ENCODE measurements at regions not wholly inside any gene's neighbourhood (a gene's known extent, or its start where the extent isn't known, plus 50 kb on each side); places are given as distances from the start of the nearest gene placed in this dataset.

GRCh38 chr4:35725131-35725530 lies 519.2 kb downstream of the ARAP2 start:
- no peak for DNase-seq

GRCh38 chr4:35730414-35730813 lies 513.9 kb downstream of the ARAP2 start:
- no peak for DNase-seq

GRCh38 chr4:35734381-35735098 lies 509.8 kb downstream of the ARAP2 start:
- DNase-seq: no peak

- no peak for DNase-seq
Measured at GRCh38 chr4:35739308-35739707, 505.0 kb downstream of the ARAP2 start.

DNA sequence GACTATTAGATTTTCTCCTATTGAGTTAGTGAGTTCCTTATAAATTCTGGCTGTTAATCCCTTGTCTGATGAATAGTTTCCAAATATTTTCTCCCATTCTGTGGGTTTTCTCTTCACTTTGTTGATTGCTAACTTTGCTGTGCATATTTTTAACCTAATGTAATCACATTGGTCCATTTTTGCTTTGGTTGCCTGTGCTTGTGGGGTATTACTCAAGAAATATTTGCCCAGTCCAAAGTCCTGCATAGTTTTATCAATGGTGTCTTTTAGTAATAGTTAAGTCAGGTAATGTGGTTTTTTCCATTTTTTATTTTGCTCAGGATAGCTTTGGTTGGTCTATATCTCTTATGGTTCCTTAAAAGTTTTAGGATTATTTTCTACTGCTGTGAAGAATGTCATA lies 490.3 kb downstream of the ARAP2 start:
- DNase-seq: no peak

DNA sequence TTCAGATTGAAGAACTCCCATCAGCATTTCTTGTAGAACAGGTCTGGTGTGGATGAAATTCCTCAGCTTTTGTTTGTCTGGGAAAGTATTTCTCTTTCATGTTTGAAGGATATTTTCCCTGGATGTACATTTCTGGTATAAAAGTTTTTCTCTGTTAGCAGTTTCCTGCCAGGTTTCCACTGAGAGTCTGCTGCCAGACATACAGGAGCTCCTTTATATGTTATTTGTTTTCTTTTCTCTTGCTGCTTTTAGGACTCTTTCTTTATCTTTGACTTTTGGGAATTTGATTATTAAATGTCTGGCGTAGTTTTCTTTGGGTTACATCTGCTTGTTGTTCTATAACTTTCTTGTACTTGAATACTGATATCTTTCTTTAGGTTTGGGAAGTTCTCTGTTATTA lies 486.5 kb downstream of the ARAP2 start:
- no peak for DNase-seq

DNA sequence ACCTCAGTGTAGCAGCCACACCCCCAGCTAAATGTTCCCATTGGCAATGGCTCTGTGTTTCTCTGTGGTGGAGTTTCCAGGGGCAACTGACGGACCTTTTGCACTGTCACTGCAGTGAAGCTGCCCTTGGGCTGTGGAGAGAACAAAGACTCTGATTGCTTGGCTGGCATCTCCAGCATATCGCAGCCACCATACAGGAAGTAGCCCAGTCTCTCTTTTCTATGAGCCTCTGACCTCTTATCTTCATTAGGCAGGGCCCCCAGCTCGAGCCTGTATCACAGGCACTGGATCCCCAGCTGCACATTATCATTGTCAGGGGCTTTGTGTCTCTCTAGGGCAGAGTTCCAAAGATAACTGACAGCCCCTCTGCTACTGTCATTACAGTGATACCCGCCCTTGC lies 483.5 kb downstream of the ARAP2 start:
- no peak for DNase-seq

DNA sequence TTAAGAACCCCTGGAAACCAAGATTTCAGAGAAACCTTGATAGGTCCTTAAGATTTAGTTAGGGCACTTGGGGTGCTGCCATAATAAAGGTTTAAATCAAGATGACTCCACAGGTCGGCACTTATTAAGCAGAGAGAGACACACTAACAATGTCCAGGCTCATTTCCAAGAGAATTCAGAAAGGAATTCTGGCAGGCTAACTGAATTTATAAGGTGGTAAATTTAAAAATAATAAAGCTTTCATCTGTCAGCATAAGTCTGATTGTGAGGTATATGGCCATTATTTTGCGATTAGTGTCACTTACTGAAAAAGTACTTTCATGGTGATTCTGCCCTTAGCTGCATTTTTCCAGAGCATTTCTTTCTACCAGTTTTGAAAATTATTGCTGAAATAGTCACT lies 472.7 kb downstream of the ARAP2 start:
- DNase-seq: no peak

GRCh38 chr4:35772291-35772690 lies 472.0 kb downstream of the ARAP2 start:
- DNase-seq: no peak

GRCh38 chr4:35789899-35790574 lies 454.3 kb downstream of the ARAP2 start:
- no peak for DNase-seq

DNA sequence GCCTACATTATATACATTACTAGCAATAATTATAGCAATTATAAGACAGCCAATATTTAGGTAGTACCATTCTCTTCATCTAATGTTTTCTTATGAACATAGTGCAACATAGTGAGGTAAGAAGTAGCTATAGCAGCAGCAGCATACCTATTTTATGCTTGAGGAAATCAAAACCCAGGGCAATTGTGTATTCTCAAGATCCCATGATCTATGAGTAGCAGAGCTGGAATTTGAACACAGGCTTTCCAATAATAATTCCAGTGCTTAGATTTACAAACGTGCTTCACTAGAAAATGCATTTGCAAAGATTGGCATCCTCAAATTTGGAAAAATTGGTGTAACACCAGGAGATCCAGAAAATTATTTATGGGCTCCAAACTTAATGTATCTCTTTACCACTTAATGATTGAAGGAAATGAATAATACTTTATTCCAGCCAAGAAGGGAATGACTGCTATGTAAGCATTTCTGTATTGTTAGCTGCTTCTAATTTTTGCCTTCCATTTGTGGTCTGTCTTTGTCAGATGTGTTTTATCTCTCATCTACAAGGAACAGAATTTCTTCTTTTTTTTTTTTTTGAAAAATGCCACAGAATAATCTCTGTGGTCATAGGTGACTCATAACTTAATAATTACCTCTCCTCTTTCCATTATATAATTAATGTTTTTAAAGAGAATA lies 451.1 kb downstream of the ARAP2 start:
- DNase-seq: no peak

DNA sequence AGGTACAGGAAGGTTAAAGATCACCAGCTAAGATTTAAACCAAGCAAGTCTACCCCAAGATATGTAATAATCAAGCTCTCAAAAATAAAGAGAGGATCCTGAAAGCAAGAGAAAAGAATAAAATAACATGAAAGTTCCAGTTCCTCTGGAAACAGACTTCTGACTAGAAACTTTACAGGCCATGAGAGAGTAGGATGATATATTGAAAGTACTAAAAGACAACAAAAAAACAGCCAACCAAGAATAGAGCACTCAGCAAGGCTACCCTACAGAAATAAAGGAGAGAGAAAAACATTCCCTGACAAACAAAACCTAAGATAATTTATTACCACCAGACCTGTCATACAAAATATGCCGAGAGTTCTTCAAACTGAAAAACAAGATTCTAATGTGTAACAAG lies 450.5 kb downstream of the ARAP2 start:
- no peak for DNase-seq

DNA sequence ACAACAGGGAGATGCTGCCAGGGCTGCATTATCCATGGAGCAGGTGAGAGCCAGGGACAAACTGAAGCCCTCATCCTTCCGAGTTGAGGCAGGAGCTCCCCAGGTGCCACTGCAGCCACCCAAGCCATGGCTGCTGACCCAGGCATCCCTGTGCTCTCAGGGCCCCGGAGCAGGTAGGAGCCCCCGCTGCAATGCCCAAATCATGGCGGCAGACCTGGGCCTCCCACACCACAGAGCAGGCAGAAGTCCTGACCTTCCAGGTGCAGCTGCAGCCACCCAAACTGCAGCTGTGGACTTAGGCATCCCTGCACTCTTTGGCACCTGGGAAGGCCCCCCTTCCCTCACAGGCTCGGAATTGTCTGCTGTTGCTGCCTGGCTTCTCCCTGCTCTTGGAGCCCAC lies 443.6 kb downstream of the ARAP2 start:
- no peak for DNase-seq

DNA sequence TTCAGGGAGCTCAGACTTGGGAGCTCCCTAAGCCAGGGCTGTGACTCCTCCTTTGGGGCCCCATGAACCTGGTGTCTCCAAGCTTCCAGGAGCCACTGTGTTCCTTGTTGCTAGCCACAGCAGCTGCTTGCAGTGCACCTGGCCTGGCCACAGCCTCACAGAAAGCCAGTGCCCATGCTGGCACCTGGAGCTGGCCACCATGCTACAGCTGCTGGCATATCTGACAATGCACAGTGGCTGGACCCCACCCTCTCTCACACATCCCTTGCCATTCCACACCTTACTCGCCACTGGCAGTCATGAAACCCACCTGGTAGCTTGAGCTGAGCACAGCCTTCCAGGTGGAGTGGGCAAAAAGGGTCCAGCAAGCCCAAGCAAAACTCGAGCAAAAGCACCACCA lies 441.7 kb downstream of the ARAP2 start:
- DNase-seq: no peak

DNA sequence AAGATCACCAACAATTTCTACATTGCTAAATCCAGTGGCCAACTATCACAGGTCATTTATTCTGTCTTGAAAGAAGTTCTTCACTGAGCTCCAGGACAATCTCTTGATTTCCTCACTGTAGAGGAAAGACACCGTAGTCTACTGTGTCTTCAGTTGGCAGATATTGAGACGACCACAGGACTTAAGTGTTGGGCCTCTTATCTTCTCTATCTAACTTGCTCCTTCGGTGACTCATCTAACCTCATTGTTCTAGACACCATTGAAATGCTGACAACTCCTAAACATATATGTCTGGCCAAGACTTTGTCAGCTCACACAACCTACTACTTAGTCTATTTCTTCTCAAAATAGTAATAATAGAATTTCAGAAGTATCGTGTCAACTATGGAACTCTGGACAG lies 425.8 kb downstream of the ARAP2 start:
- DNase-seq: no peak

- no peak for DNase-seq
Measured at GRCh38 chr4:35820003-35820402, 424.3 kb downstream of the ARAP2 start.

DNA sequence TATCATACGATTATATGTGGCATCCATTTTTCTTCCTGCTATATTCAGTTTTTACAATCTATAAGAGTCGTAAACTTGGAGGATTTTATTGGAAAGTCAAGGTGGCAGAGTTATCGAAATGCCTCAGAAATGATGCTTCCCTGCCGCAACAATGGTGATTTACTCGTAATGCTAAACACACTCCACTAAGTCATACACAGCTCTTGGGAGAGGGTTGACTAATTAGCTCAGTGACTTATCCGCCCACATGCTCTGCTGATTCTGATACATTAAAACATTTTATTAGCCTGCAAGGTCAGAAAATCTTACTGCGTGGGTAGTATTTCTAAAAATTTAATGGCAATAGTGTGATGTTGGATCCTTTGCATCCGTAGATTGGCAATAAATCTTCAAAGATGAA lies 420.1 kb downstream of the ARAP2 start:
- DNase-seq: no peak

DNA sequence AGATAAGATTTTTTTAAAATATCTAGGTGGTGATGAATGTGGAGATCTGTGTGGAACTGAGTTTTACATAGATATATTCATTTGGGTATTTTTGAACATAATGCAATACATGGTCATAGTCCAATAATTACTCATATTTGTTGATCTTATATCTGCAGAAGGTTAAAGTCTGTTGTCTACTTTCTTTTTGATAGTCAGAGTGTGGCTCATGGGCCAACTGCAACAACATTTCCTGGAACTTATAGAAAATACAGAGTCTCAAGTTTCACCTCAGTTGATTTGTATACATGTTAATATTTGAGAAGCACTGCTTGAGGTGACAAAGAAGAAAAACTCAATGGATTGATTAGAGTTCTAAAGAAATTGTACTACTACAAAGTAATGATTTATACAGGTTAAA lies 408.4 kb downstream of the ARAP2 start:
- DNase-seq: peak in 1 of 5 donors; percentile 3

GRCh38 chr4:35836596-35836995 lies 407.7 kb downstream of the ARAP2 start:
- DNase-seq: no peak

DNA sequence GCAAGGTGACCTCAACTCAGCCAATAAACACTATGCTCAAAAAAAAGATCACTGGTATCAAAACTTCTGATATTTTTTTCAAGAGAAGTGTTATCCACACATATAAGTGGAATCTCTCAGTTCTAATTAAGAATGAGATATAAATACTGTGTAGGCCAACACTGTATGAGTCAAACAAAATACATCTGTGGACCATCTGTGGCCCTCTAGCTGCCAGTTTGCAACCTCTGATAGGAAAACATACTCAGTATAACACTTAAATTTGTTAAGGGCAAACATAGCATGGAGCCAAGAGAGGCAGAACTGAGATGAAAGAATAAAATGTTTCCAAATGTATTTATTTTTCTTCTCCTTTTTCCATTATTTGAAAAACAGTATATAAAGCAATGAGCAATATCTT lies 377.3 kb downstream of the ARAP2 start:
- no peak for DNase-seq

- no peak for DNase-seq
Measured at GRCh38 chr4:35872273-35872672, 372.0 kb downstream of the ARAP2 start.

GRCh38 chr4:35879479-35879878 lies 364.8 kb downstream of the ARAP2 start:
- DNase-seq: no peak

DNA sequence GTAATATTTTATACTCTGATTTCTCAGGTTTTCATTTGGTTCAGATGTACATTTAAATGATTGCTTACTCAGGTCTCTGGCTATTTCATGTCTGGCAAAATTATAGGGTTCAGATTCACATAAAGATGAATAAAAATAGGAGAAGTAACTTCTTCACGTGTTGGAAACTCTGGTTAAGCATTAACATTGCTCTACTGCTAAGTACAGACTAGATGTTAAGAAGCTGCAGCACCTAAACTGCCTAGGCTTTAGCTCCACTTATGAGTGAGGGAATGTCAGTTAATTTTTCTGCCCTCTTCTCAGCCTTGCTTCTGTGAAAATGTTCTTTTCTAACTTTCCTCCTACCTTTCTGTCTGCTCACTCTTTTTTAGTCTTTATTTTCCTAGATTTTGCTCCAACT lies 361.2 kb downstream of the ARAP2 start:
- DNase-seq: no peak
